ENCODE measurements at regions not wholly inside any gene's neighbourhood (a gene's known extent, or its start where the extent isn't known, plus 50 kb on each side); places are given as distances from the start of the nearest gene placed in this dataset.
"Not testable (repeated sequence)": the region's sequence is repeated elsewhere in the genome, so short reads cannot be mapped to it uniquely, and the experiment has no call there.

GRCh38 chr12:86723326-86723725 lies 467.1 kb upstream of the MGAT4C start:
- no peak for DNase-seq

- DNase-seq, result no peak
Measured at GRCh38 chr12:86721713-86722397, 465.7 kb upstream of the MGAT4C start.

GRCh38 chr12:86719381-86719780 lies 463.2 kb upstream of the MGAT4C start:
- DNase-seq, result no peak

- DNase-seq, result no peak
Measured at GRCh38 chr12:86713121-86713520, 456.9 kb upstream of the MGAT4C start.

GRCh38 chr12:86712425-86712843 lies 456.2 kb upstream of the MGAT4C start:
- DNase-seq, result no peak

GRCh38 chr12:86711731-86712130 lies 455.5 kb upstream of the MGAT4C start:
- no peak for DNase-seq

GRCh38 chr12:86710109-86710508 lies 453.9 kb upstream of the MGAT4C start:
- DNase-seq, result no peak

GRCh38 chr12:86709017-86709416 lies 452.8 kb upstream of the MGAT4C start:
- DNase-seq, result not testable (repeated sequence)

GRCh38 chr12:86698641-86698980 lies 442.4 kb upstream of the MGAT4C start:
- no peak for DNase-seq

GRCh38 chr12:86697916-86698640 lies 441.9 kb upstream of the MGAT4C start:
- DNase-seq, result no peak

- DNase-seq, result no peak
Measured at GRCh38 chr12:86683568-86684304, 427.5 kb upstream of the MGAT4C start.

- no peak for DNase-seq
Measured at GRCh38 chr12:86681060-86681459, 424.9 kb upstream of the MGAT4C start.

GRCh38 chr12:86675197-86675596 lies 419.0 kb upstream of the MGAT4C start:
- DNase-seq, result no peak

- DNase-seq, result no peak
Measured at GRCh38 chr12:86670986-86671385, 414.8 kb upstream of the MGAT4C start.

GRCh38 chr12:86669010-86669409 lies 412.8 kb upstream of the MGAT4C start:
- DNase-seq, result no peak

- no peak for DNase-seq
Measured at GRCh38 chr12:86666316-86666715, 410.1 kb upstream of the MGAT4C start.

- DNase-seq, result no peak
Measured at GRCh38 chr12:86663716-86664115, 407.5 kb upstream of the MGAT4C start.

GRCh38 chr12:86663173-86663572 lies 407.0 kb upstream of the MGAT4C start:
- no peak for DNase-seq

- DNase-seq, result no peak
Measured at GRCh38 chr12:86662464-86662863, 406.3 kb upstream of the MGAT4C start.

GRCh38 chr12:86660488-86661147 lies 404.4 kb upstream of the MGAT4C start:
- DNase-seq, result no peak

GRCh38 chr12:86659985-86660384 lies 403.8 kb upstream of the MGAT4C start:
- no peak for DNase-seq

- no peak for DNase-seq
Measured at GRCh38 chr12:86658303-86658702, 402.1 kb upstream of the MGAT4C start.

- DNase-seq, result no peak
Measured at GRCh38 chr12:86647800-86648199, 391.6 kb upstream of the MGAT4C start.

All from NCI-H774 (cell line).